NCI-H146 treated with DMSO at 0.1 percent for 48 hours (cell line): ENCODE measurements at regions not wholly inside any gene's neighbourhood (a gene's known extent, or its start where the extent isn't known, plus 50 kb on each side); places are given as distances from the start of the nearest gene placed in this dataset.

ENCODE experiments used
- DNase-seq: peaks from one replicate; lab custom pipeline; 2025; ENCODE audit not compliant: unreplicated experiment; lab: John Stamatoyannopoulos, UW

DNA sequence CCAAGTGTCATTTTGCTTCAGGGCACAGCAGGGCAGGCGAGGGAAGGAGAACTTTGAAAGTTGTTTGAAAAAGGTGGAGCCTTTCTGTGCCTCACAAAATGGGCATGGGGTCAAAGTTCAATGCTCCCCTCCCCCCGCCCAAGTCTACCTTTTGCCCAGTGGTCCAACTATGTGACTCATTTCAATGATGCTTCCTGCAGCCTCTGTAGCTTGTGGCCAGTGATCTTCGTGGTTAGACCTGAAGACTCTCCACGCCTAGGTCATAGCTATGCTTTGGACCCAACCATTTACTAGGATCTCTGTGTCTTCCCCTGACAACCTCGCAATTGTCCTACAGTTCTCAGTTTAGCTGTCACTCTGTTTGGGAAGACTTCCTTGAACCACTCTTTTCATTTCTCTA, 280.3 kb upstream of the GJB5 start:
- no peak for DNase-seq

DNA sequence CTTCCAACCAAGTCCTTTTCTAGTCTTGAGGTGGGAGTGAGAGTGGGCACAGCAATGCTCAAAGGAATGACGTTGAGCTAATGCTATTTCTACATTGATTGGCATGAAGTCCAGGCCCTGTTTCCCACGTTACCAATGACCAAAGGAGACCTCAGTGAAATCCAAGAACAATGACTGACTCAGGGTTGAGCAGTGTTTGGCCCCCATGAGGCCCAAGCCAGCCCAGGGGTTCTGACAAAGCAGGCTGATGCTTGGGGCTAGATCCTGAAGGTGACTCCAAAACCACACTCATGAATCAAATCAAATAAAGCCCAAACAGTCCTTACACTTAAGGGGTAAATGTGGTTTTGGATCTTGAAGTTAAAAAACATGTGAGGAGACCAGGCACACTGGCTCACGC, 278.5 kb upstream of the GJB5 start:
- DNase-seq: no peak

DNA sequence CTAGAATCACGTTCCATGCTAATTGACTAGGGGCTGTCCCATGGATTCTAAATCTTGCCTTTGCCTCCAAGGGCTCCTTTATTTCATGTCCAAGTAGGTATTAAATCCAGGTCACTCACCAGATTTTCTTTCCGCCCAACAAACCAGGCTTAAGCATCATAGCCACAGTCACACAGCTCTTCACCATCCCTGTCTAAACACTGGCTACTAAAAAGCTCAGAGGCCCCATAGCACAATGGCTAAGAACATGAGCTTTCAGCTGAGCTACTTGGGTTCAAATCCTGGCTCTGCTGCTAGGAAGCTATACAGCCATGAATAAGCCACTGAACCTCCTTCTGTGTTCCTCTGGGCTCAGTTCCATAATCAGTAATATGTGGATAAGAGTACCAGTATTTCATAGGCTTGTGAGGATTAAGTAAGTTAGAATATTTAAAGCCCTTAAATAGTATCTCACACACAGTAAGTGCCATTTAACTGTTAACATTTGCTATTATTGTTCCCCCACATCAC, 277.2 kb upstream of the GJB5 start:
- no peak for DNase-seq

DNA sequence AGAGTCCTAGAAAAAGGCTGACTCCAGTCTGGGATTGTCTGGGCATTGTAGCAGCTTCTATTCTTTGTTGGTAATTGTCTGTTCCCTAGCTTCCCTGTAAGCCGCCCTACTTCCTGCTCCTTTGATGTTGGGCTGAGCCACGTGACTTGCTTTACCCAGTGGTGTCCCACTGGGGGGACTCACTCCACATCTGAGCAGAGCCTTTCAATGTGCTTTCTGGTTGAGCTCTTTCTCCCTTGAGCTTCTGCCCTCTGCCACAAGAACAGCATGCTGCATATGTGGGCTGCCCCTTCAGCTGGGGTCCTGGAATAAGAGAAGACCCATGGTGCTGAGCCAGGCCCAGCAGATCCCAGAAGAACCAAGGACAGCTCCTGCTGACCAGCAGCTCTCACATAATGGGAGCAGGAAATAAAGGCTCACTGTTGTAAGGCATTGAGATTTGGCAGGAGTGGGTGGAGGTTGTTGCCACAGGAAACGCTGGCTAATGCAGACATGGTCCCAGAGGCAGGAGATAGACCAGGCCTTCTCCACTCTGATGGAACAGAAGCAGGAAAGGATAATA, 276.3 kb upstream of the GJB5 start:
- DNase-seq: no peak

DNA sequence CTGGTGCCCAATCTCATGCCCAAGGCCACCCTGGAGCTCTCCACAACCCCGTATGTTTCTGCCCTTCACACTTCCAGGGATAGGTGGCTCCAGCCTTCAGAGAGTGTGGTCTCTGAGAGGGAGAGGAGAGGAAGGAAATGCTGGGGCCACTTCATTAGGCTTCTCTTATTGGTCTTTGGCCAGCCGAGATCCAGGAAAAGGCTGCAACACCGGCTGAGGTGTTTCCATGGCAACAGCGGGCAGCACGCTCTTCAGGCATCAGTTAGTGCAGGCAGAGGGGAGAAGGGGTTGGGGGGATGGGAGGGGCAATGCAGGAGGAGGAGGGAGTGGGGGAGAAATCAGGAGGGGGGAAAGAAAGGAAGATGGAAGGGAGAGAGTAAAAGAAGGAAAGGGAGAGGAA, 275.1 kb upstream of the GJB5 start:
- DNase-seq: no peak

DNA sequence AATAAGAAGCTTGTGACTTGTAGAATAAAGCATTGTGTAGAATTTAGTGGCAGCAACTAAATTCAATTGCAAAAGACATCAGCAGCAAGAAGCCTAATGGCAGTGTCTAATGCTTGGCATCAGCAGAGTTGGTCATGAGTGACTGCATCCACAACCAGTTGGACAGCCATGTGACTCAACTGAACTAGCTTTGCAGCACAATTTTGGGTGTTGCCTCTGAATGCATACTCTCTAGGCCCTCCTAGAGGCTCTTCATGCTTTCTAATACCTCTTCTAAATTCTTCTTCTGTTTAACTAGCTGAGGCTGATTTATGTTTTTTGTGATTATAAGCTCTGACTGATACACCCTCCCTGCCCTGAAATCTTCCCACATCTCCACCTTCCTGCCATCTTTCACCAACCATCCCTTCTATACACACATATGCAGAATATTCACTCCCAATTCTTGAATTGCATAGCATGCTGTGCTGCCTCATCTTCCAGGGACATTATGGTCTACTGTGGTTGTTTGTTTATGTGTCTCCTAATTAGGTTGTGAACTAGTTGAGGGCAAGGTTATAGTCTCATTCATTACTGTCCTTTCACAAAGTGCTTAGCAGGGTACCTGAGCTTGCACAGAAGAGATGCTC, 266.7 kb upstream of the GJB5 start:
- DNase-seq: no peak

DNA sequence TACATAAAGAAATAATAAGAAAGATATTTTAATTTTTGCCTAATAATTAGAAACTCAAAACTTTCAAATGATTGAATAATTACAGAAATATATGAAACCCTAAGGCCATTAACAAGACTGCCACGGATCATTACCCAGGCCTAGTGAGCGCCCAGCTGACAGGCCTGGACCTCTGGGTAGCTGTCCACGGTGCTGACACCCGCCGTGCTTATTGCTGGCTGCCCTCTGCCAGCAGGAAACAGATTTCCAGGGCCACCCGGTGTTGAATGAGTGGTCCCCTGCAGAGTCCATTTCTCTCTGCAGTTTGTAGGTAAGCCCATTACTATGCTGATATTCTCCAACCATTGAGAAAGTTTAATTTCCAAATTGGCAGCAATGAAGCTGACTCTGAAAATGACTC, 254.4 kb upstream of the GJB5 start:
- no peak for DNase-seq

DNA sequence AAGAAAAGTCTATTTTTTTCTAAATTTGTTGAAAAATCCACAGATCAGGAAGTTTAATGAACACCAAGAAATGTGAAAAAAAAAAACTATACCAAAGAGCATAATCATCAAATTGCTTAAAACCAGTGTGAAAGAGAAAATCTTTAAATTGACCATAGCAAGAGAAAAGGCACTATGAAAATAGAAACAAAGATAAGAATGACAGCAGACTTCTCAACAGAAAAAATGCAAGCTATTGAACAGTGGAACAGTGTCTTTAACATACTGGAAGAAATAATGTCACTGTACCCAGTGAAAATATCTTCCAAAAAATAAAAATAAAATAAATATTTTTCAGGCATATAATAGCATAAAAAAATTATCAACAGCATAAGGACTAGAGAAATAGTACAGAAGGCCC, 243.0 kb upstream of the GJB5 start:
- no peak for DNase-seq

DNA sequence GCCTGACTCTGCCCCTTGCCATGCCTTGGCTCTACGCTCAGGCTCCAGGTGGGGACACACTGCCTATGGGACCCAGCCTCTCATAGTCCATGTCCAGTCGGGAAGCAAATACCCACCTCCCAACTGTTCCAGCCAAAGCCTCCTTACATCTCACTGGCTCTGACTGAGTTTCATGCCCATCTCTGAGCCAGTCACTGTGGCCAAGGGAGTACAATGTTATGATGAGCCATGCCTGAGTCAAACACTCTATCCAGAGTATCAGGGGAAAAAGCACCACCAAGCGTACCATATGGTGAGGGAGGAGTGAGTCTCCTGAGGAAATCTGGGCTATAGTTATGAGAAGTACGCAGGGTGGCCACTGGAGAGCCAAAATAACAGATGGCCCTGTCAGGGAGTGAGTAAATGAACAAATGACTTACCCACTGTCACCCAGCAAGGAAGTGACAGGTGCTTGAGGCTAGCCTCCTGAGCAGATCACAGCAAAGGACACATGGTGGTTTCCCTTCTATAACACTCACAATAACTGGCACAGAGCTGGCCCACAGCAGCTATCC, 236.6 kb upstream of the GJB5 start:
- no peak for DNase-seq

DNA sequence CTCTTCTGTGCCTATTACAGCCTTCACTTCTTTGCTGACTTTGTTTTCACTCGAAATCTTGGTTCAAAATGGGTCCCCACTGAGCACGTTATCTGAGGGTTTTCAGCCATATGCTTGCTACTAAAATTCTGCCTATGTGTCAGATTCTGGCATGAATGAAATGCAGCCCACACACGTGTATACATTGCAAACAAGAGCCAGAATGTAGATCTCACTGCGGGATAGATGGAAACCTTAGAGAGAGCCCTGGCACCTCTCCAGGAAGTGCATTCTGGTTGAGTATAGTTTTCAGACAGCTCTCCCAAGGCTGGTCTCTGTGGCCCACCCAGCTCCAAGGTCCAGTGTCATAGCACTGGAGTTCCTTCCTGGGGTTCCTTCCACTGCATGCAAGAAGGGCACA, 234.7 kb upstream of the GJB5 start:
- DNase-seq: no peak

DNA sequence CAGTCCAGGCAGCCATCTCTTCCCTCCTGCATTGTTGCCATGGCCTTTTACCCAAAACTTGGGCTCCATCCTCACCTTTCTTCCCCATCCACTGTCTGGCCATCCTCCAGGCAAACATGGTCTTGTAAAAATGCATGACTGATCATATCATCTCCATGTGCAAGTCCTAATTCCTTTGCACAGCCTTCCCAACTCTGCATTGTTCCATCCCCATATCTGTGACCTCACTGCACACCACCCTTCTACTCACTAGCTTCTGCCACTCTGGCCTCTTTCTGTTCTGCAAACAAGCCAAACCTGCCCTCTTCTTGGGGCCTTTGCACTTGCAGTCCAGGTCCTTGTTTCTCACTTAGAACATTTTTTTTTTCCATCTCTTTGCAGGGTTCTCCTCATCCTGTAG, 230.1 kb upstream of the GJB5 start:
- DNase-seq: no peak

DNA sequence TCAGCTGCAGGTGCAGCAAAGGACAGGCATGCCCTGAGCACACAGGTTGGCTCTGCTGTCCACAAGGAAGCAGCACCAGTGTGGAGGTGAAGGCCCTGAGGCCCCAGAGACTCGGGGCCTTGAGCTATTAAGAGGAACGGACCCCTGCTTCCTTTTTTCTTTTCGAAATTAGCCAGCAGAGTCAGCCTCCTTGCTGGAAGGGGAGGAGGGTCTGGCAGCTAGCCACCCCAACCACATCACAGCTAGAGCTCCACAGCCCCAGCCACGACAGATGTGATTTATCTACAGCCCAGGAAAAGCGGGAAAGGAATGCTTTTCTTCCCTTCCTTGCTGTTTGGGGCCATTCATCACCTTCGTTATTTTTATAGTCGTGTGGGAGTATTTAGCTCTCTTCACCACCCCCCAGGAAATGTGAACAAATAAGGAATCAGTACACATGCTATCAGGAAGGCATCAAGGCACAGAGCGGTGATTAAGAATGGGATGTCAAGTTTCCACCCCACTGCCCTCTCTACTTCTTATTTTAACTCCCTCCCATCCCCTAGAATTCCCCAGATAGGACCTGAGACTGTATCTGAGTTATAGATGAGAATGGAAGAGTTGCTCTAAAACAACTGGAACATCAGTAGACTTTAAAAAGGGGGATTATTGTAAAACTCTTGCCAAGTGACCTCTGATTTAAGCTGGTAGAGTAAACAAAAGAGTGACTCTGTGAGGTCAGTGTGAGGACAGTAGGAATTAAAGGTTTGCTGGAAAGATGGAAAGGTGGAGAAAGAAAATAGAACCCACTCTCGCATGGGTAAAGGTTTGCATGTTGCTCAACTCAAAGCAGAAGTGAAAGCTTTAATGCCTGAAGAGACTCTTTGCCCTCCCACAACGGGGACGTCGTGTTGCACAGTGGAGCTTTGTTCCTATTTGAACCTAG, 224.7 kb upstream of the GJB5 start:
- no peak for DNase-seq

DNA sequence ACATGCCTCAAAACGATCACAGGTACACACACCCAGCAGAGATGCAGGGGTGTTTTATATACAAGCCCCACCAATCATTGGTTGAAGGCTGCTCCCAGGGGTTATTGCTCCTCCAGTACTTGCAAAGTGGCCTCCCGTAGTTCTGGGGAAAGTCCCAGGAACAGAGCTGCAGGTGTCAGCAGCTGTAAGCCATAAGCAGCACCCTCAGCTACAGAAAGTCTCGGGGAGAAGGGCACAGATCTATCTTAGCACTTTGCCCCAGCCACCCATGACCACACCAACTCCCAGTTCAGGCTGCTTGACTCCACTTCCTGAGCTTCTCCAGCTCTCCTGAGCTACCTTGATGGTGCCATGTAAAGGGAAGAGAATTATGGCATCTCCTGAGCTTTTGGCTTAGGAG, 222.7 kb upstream of the GJB5 start:
- no peak for DNase-seq

DNA sequence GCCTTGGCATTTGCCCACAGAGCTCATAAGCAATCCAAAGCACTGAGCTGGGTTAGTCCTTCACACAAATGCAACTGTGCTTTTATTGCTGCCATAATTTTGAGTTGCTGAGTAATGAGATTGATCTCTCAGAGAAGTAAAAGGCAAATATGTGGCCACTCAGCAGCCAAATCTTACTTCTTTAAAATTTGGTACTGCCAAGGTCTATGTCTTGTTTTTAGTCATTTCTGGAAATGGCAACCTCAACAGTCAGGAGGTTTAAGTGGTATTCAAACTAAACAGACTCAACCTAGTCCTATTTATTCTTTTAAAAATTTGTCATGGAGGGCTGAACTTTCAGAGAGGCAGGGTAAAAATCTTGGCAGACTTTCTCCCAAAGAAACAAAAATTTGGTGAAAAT, 216.4 kb upstream of the GJB5 start:
- no peak for DNase-seq

DNA sequence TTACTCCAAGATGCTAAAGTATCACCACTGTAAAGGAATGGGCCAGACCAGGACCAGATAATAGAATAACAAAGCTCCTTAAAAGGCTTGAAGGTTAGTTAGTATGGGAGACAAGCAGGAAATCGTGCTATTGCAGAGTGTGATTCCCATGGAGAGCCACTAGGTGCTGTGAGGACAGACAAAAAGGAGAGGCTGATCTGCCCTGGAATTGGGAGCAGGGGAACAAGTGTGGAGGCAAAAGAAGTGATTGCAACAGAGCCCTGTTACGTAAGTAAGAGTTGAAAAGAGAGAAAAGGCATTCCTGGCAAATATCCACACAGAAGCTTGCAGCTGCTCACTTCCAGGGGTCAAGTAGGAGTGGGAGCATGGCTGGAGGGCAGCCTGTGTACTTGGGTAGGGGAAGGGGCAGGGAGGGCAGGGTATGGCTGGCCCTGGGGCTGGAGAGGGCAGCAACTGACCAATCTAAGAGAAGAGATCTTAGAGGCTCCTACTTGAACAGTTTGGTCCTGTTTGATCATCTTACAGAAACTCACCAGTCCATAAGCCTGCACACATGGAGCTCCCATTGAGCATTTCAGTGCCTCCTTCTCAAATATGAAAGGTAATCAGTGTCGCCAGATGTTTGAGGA, 207.7 kb upstream of the GJB5 start:
- DNase-seq: no peak

DNA sequence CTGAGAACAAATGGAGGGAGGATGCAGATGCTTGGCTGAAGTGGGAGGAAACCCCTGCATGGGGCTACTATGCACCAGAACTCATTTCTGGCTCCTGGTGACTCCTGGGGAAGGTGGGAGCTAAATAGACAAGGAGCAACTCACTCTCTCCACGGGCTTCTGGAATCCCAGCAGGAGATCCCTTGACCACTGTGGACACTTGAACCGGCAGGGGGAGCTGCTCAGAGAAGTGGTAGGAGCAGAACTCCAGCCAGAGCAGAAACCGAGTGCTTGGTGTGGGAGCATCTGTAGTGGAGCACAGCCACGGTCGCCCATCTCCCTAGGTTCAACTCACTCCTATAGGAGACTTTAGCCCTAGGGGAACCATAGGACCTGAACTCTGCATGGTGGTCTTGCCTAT, 205.6 kb upstream of the GJB5 start:
- no peak for DNase-seq

DNA sequence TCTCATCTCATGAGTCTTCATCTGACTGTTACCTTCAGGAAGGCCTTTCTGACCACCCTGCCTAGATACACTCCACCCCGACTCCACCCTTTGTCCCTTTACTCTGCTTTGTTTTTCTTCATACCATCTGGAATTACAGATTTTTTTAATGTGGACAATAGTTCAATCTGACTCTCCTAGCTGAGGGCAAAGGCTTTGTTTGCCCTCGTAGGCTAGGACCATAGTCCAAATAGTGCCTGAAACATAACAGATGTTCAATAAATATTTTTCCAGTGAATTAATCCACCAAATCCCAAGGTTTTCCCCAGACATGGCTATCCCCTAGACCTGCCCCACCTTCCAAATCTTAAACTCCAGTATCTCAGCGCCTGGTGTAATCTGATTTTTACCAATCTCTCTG, 176.5 kb upstream of the GJB5 start:
- no peak for DNase-seq

DNA sequence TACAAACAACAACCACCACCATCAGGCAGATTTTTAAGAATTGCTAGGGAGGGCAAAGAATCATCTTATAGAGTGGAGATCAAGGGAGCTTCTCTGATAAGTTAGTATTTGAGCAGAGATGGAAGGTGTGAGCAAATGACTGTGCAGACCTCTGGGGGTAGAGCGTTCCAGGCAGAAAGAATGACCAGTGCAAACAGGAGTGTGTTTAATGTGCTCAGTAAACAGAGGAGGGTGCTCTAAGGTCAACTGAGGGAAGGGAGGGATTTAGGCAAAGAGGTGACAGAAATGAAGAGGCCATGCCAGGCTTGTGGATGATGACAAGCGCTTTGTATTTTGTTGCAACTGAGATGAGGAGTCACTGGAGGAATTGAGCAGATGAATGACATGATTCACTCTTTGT, 172.5 kb upstream of the GJB5 start:
- no peak for DNase-seq

DNA sequence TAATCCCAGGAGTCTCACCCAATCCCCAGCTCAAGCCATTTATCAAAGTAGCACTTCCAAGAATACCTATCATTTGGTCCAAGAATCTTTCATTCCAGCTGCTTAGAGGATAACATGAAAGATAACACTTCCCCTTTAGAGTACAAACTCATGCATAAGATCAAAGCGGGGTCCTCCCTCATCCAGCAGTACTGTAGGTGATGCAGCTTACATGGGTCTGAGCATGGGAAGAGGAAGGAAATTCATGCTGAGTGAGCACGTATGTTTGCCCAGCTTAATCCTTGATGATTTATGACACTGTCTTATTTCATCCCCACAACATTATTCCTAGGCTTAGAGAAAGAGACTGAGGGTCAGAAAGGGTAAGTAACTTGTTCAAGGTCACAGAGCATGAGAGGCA, 167.1 kb upstream of the GJB5 start:
- no peak for DNase-seq

DNA sequence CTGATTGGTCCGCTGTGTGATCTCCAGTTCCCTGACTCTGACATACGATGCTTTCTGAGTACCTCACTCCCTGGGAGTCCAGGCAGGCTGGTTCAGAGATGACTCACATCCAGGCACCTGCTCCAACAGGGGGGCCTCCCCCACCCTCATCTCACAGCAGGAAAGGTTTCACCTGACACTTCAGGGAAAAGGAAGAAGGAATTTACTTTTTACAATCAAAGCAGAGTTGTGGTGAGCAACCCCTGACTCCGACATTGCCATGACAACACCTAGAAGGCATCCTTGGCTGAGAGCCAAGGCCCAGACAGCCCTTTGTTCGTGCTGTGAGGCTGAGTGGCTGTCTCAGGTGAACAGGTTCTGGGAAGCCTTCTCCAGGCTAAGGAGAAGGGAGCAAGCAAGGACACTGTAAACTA, 164.6 kb upstream of the GJB5 start:
- DNase-seq: peak; percentile 31
